ENCODE measurements at regions not wholly inside any gene's neighbourhood (a gene's known extent, or its start where the extent isn't known, plus 50 kb on each side); places are given as distances from the start of the nearest gene placed in this dataset.

DNA sequence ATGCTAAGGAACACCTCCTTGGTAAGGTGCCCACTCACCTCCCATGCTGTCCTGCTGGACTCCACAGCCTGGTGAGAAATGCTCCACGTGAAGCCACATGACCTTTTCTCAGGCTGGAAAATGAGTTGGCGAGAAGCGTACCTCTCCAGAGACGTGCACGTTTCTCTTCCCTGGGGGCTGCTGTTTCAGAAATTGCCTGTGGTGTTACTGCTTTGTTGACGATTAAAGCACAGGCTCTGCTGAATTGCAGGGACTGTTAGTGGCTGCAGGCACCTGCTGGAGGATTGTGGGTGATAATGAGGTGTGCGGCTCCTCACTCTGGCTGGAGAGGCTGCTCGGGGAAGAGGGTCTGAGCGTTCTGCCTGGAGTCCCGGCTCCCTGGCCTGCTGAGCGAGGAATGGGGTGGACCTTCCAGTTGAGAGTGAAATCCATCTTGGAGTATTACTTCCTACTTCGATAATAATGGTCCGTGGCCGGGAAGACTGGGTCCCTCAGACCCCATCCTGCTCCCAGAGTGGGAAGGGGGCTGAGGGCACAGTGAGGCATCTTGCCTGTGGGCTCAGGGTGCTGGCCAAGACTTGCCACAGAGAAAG lies 199.3 kb upstream of the HDAC4 start:
- TF ChIP-seq, protein P1, sequence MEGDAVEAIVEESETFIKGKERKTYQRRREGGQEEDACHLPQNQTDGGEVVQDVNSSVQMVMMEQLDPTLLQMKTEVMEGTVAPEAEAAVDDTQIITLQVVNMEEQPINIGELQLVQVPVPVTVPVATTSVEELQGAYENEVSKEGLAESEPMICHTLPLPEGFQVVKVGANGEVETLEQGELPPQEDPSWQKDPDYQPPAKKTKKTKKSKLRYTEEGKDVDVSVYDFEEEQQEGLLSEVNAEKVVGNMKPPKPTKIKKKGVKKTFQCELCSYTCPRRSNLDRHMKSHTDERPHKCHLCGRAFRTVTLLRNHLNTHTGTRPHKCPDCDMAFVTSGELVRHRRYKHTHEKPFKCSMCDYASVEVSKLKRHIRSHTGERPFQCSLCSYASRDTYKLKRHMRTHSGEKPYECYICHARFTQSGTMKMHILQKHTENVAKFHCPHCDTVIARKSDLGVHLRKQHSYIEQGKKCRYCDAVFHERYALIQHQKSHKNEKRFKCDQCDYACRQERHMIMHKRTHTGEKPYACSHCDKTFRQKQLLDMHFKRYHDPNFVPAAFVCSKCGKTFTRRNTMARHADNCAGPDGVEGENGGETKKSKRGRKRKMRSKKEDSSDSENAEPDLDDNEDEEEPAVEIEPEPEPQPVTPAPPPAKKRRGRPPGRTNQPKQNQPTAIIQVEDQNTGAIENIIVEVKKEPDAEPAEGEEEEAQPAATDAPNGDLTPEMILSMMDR (IDR thresholded peaks at IDR 0.05) = no peak
- TF ChIP-seq EP300 (IDR thresholded peaks at IDR 0.05) = no peak
- no peak for TF ChIP-seq POLR2A (IDR thresholded peaks at IDR 0.05)

All from tibial nerve (tissue), 4 donors.